ENCODE measurements at regions not wholly inside any gene's neighbourhood (a gene's known extent, or its start where the extent isn't known, plus 50 kb on each side); places are given as distances from the start of the nearest gene placed in this dataset.

- no peak for TF ChIP-seq CTCF (conservative IDR thresholded peaks at IDR 0.05; ENCODE audit: low read depth, low read length)
- no peak overlapping the region for H3K4me3 ChIP-seq (ENCODE audit: low read length)
- DNase-seq (ENCODE audit: low read depth) = no peak
Observed at GRCh38 chr15:77775837-77776236, 143.1 kb upstream of the LINGO1 start.

- no peak overlapping the region for H3K4me3 ChIP-seq (ENCODE audit: low read length)
- DNase-seq (ENCODE audit: low read depth) = no peak
- TF ChIP-seq CTCF (conservative IDR thresholded peaks at IDR 0.05; ENCODE audit: low read depth, low read length) = no peak
Observed at GRCh38 chr15:77775373-77775772, 142.7 kb upstream of the LINGO1 start.

GRCh38 chr15:77774350-77774749 is 141.6 kb upstream of the LINGO1 start:
- no peak for DNase-seq (ENCODE audit: low read depth)
- TF ChIP-seq CTCF (conservative IDR thresholded peaks at IDR 0.05; ENCODE audit: low read depth, low read length) = no peak
- H3K4me3 ChIP-seq (ENCODE audit: low read length) = no peak overlapping the region

GRCh38 chr15:77773903-77774302 is 141.2 kb upstream of the LINGO1 start:
- TF ChIP-seq CTCF (conservative IDR thresholded peaks at IDR 0.05; ENCODE audit: low read depth, low read length) = no peak
- H3K4me3 ChIP-seq (ENCODE audit: low read length) = no peak overlapping the region
- DNase-seq (ENCODE audit: low read depth) = no peak

- H3K4me3 ChIP-seq (ENCODE audit: low read length) = no peak overlapping the region
- no peak for DNase-seq (ENCODE audit: low read depth)
- TF ChIP-seq CTCF (conservative IDR thresholded peaks at IDR 0.05; ENCODE audit: low read depth, low read length) = no peak
Observed at GRCh38 chr15:77772641-77773402, 140.1 kb upstream of the LINGO1 start.

- no peak for TF ChIP-seq CTCF (conservative IDR thresholded peaks at IDR 0.05; ENCODE audit: low read depth, low read length)
Observed at GRCh38 chr15:77771616-77772015, 138.9 kb upstream of the LINGO1 start.

DNA sequence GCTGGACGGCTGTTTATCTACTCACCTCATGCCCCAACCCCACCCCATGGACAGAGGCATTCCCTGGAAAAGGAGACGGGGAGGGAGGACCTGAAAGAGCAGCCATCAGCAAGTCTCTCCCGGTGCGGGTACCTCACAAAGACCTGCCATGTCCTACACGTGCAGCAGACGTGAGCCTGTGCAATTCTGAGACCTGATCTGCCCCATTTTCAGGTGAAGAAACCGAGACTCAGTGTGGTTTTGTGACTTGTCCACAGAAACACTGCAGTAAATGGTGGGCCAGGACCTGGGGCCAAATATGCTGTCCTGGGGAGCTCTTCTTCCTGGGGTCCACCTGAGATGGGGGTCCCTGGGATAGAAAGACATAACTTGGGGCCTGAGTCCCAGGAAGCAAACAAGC is 137.0 kb upstream of the LINGO1 start:
- no peak overlapping the region for H3K4me3 ChIP-seq (ENCODE audit: low read length)
- no peak for DNase-seq (ENCODE audit: low read depth)
- TF ChIP-seq CTCF (conservative IDR thresholded peaks at IDR 0.05; ENCODE audit: low read depth, low read length) = no peak

More at GRCh38 chr15:77771616-77772015, 138.9 kb upstream of the LINGO1 start:
- H3K4me3 ChIP-seq (ENCODE audit: low read length) = no peak overlapping the region
- DNase-seq (ENCODE audit: low read depth) = no peak

All from retinal pigment epithelial cell (primary cell).